ENCODE measurements at regions not wholly inside any gene's neighbourhood (a gene's known extent, or its start where the extent isn't known, plus 50 kb on each side); places are given as distances from the start of the nearest gene placed in this dataset.

- H3K4me3 ChIP-seq (ENCODE audit: low read depth, low read length), result no peak overlapping the region
- DNase-seq (ENCODE audit: low read depth), result no peak
- no peak for TF ChIP-seq CTCF (conservative IDR thresholded peaks at IDR 0.05; ENCODE audit: low read depth, low read length)
Measured at GRCh38 chr9:129393064-129393463, 215.0 kb upstream of the IER5L start.

GRCh38 chr9:129392093-129392541 is 214.1 kb upstream of the IER5L start:
- no peak for DNase-seq (ENCODE audit: low read depth)
- TF ChIP-seq CTCF (conservative IDR thresholded peaks at IDR 0.05; ENCODE audit: low read depth, low read length), result no peak
- H3K4me3 ChIP-seq (ENCODE audit: low read depth, low read length), result no peak overlapping the region

DNA sequence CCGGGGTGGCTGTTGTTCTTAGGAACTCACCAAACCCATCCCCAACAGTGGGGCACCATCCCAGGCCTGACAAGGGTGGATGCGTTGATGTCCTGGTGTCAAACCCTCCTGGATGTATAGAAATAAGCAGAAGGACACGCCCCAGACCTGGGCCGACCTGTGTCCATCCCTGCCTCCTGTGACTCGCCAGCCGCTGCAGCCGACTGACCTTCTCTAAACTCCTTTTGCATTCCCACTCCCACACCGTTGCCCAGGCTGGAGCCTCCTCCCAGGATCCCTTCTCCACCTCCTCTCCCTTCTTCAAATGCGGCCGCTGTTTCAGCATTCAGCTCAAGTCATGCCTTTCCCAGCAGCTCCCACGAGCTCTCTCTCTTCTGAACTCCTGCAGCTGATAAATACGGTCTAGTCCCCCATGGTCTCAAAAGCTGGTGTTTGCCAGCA is 213.2 kb upstream of the IER5L start:
- TF ChIP-seq CTCF (conservative IDR thresholded peaks at IDR 0.05; ENCODE audit: low read depth, low read length), result no peak
- no peak for DNase-seq (ENCODE audit: low read depth)
- no peak overlapping the region for H3K4me3 ChIP-seq (ENCODE audit: low read depth, low read length)

- no peak for TF ChIP-seq CTCF (conservative IDR thresholded peaks at IDR 0.05; ENCODE audit: low read depth, low read length)
- DNase-seq (ENCODE audit: low read depth), result no peak
- no peak overlapping the region for H3K4me3 ChIP-seq (ENCODE audit: low read depth, low read length)
Measured at GRCh38 chr9:129390541-129390940, 212.5 kb upstream of the IER5L start.

GRCh38 chr9:129387822-129388221 is 209.8 kb upstream of the IER5L start:
- TF ChIP-seq CTCF (conservative IDR thresholded peaks at IDR 0.05; ENCODE audit: low read depth, low read length), result no peak
- no peak for DNase-seq (ENCODE audit: low read depth)
- no peak overlapping the region for H3K4me3 ChIP-seq (ENCODE audit: low read depth, low read length)

DNA sequence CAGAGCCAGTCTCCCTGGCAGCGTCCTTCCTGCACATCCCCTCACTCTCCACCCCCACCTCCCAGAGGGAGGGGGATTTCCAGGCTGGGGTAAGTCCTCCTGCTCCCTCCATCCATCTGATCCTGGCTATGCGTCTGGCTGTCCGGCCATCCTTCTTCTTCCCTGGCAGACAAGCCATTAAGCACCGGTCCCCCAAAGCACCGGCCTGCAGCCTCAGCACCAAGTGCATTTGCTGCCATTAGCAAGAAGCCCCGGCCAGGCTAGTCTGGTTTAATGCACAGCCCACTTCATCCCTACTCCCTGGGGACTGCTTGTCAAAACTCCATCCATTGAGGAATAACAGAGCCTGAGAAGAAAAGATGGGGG is 208.7 kb upstream of the IER5L start:
- no peak overlapping the region for H3K4me3 ChIP-seq (ENCODE audit: low read depth, low read length)

More for the DNA sequence above, 208.7 kb upstream of the IER5L start:
- TF ChIP-seq CTCF (conservative IDR thresholded peaks at IDR 0.05; ENCODE audit: low read depth, low read length), result no peak
- no peak for DNase-seq (ENCODE audit: low read depth)
